Stimulated activated memory B cell treated with anti-CD40 and anti-IgM and Interleukin-4, amounts not matched to agents 10 μg/mL and 1 μg/mL and 100 μg/mL, for 72 hours (primary cell): ENCODE measurements at regions not wholly inside any gene's neighbourhood (a gene's known extent, or its start where the extent isn't known, plus 50 kb on each side); places are given as distances from the start of the nearest gene placed in this dataset.

Source experiments
- ATAC-seq: fragments of 150-1000 bp; cut with Tn5 transposase; 2 replicates; pipeline ENCODE4 v1.10.0; 2021
- H3K27ac Mint-ChIP-seq: one replicate; pipeline ENCODE4 v1.8.0; 2022; ENCODE audit warnings: mild to moderate bottlenecking, mixed read lengths
- H3K27me3 Mint-ChIP-seq: one replicate; pipeline ENCODE4 v1.8.0; 2022; ENCODE audit warnings: mixed read lengths
- H3K36me3 Mint-ChIP-seq: one replicate; pipeline ENCODE4 v1.8.0; 2022; ENCODE audit warnings: mixed read lengths
- H3K4me1 Mint-ChIP-seq: one replicate; pipeline ENCODE4 v1.8.0; 2022; ENCODE audit warnings: mixed read lengths
- H3K4me3 Mint-ChIP-seq: one replicate; pipeline ENCODE4 v1.8.0; 2022; ENCODE audit warnings: mild to moderate bottlenecking, moderate library complexity, mixed read lengths
- H3K9me3 Mint-ChIP-seq: one replicate; pipeline ENCODE4 v1.8.0; 2022; ENCODE audit warnings: mixed read lengths

- no peak overlapping the region for H3K27ac Mint-ChIP-seq
- H3K27me3 Mint-ChIP-seq = no peaks in the 10 kb centered on the region
- H3K9me3 Mint-ChIP-seq = peaks cover 8% of the 10 kb centered on the region
- H3K4me3 Mint-ChIP-seq = no peak overlapping the region
- no peaks in the 10 kb centered on the region for H3K4me1 Mint-ChIP-seq
- ATAC-seq = no peak
- no peaks in the 10 kb centered on the region for H3K36me3 Mint-ChIP-seq
Observed at GRCh38 chr3:76940181-76940770, 99.6 kb upstream of the ROBO2 start.

DNA sequence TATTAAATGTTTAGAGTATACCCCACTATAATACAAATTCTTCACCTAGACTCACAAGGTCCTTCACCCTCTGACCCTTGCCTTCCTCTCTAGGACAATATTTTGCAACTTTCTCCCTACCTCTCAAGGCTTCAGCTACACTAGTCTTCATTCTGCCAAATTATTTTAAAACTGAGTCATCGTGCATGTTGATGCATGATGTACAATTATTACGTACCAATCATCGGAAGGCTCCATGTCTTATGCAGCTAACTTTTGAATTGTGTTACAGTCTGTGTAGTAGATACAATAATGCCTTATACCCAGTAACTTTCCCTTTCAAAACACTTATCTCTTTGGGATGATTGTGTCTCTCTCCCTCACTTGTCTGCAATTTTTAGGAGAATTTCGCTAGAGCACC lies 98.5 kb upstream of the ROBO2 start:
- H3K36me3 Mint-ChIP-seq = no peaks in the 10 kb centered on the region
- H3K27ac Mint-ChIP-seq = no peak overlapping the region
- H3K4me3 Mint-ChIP-seq = no peak overlapping the region
- peaks cover 8% of the 10 kb centered on the region for H3K9me3 Mint-ChIP-seq
- no peak for ATAC-seq
- no peaks in the 10 kb centered on the region for H3K27me3 Mint-ChIP-seq
- H3K4me1 Mint-ChIP-seq = no peaks in the 10 kb centered on the region

DNA sequence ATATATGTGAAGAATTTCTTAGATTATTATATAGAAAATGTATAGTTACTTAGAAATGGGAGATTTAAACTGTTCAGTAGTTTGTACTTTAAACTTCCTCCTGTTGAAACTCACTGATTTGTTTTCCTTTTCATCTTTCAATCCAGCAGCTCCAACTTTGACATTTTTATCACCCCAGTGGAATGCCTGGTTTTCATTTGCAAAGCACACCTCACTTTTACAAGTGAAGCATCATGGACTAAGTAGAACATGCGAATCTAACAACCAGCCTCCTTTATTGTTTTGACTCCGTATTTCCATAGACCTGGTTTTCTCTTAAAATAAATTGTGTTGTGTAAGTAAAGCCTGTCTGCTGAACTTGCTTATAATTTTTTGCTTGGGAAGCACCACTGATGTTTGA lies 97.8 kb upstream of the ROBO2 start:
- H3K27ac Mint-ChIP-seq = no peak overlapping the region
- ATAC-seq = no peak
- H3K36me3 Mint-ChIP-seq = no peaks in the 10 kb centered on the region
- H3K4me1 Mint-ChIP-seq = no peaks in the 10 kb centered on the region
- H3K9me3 Mint-ChIP-seq = peaks cover 8% of the 10 kb centered on the region
- H3K4me3 Mint-ChIP-seq = no peak overlapping the region
- no peaks in the 10 kb centered on the region for H3K27me3 Mint-ChIP-seq

DNA sequence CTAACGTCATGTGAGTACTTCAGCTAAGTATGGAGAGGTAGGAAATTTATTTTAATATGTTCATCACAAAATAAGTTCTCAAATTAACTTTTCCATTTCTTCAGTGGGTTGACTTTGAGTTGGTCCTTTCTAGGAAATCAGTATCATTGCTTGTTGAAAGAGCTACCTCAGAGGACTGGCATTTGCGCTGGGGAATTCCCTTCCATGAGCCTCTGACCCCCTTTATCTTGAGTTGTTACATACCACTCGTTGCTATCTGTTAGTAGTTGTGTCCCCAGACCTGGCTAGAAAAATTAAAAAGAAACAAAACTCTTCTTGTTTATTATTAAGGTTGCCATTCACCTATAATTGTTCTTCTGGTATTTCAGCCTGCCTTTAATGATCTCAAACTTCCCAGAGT lies 96.8 kb upstream of the ROBO2 start:
- Mint-ChIP-seq H3K27ac (no peak overlapping the region), H3K4me1 (no peaks in the 10 kb centered on the region), H3K9me3 (peaks cover 8% of the 10 kb centered on the region), H3K27me3 (no peaks in the 10 kb centered on the region), H3K4me3 (no peak overlapping the region), H3K36me3 (no peaks in the 10 kb centered on the region)
- no peak for ATAC-seq

- no peaks in the 10 kb centered on the region for H3K36me3 Mint-ChIP-seq
- H3K9me3 Mint-ChIP-seq = peaks cover 5% of the 10 kb centered on the region
- no peaks in the 10 kb centered on the region for H3K27me3 Mint-ChIP-seq
- no peak overlapping the region for H3K4me3 Mint-ChIP-seq
- H3K4me1 Mint-ChIP-seq = no peaks in the 10 kb centered on the region
- H3K27ac Mint-ChIP-seq = no peak overlapping the region
- no peak for ATAC-seq
Observed at GRCh38 chr3:76943671-76944070, 96.2 kb upstream of the ROBO2 start.

GRCh38 chr3:76949033-76949432 lies 90.9 kb upstream of the ROBO2 start:
- H3K27me3 Mint-ChIP-seq = no peaks in the 10 kb centered on the region
- H3K36me3 Mint-ChIP-seq = no peaks in the 10 kb centered on the region

GRCh38 chr3:76949462-76949861 lies 90.4 kb upstream of the ROBO2 start:
- Mint-ChIP-seq H3K4me1 (no peaks in the 10 kb centered on the region), H3K36me3 (no peaks in the 10 kb centered on the region), H3K4me3 (no peak overlapping the region), H3K27me3 (no peaks in the 10 kb centered on the region), H3K9me3 (no peaks in the 10 kb centered on the region), H3K27ac (no peak overlapping the region)
- ATAC-seq = no peak

More at GRCh38 chr3:76949033-76949432, 90.9 kb upstream of the ROBO2 start:
- Mint-ChIP-seq H3K9me3 (no peaks in the 10 kb centered on the region), H3K27ac (no peak overlapping the region), H3K4me3 (no peak overlapping the region), H3K4me1 (no peaks in the 10 kb centered on the region)
- no peak for ATAC-seq

GRCh38 chr3:76950590-76950989 lies 89.3 kb upstream of the ROBO2 start:
- ATAC-seq = no peak
- no peaks in the 10 kb centered on the region for H3K4me1 Mint-ChIP-seq
- H3K9me3 Mint-ChIP-seq = no peaks in the 10 kb centered on the region
- H3K27me3 Mint-ChIP-seq = no peaks in the 10 kb centered on the region
- H3K27ac Mint-ChIP-seq = no peak overlapping the region
- H3K36me3 Mint-ChIP-seq = no peaks in the 10 kb centered on the region
- no peak overlapping the region for H3K4me3 Mint-ChIP-seq

DNA sequence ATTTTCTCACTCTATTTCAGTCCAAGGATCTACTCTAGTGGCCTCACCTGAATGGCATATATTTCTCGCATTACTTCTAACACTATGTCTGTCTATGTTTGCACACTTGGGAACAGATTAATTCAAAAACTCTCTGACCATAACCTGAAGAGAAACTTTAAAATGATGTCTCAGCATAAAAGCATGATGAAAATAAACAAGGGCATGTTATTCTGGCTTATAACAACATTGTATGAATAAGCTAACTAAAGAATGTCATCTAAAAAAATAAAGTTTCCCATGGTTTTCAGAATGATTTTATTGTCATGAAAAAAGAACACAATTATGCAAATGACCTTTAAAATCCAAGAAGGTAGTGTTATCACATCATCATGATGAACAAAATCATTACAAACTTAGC lies 85.5 kb upstream of the ROBO2 start:
- Mint-ChIP-seq H3K36me3 (no peaks in the 10 kb centered on the region), H3K9me3 (no peaks in the 10 kb centered on the region), H3K4me1 (no peaks in the 10 kb centered on the region), H3K27ac (no peak overlapping the region), H3K27me3 (no peaks in the 10 kb centered on the region), H3K4me3 (no peak overlapping the region)
- ATAC-seq = no peak

DNA sequence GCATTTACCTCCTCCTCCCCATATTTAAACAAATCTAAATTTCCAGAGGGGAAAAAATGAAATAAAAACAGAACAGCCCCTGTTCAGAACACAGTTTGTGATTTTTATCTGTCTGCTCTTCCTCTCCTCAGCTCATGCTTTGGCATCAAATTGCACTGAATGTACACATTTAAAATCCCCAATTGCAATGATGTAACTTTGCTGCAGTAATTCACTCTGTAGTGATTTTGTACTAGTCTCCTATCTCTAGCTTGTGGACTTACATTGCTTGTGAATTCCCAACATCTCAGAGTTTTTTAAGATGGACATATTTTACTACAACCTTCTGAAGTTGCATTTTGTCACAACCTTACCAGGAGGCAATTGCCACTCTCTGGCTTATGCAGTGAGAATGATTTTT lies 81.6 kb upstream of the ROBO2 start:
- Mint-ChIP-seq H3K4me1 (no peaks in the 10 kb centered on the region), H3K9me3 (no peaks in the 10 kb centered on the region), H3K27me3 (no peaks in the 10 kb centered on the region), H3K4me3 (no peak overlapping the region), H3K36me3 (no peaks in the 10 kb centered on the region), H3K27ac (no peak overlapping the region)
- ATAC-seq = no peak

- H3K27ac Mint-ChIP-seq = no peak overlapping the region
- H3K4me3 Mint-ChIP-seq = no peak overlapping the region
- H3K27me3 Mint-ChIP-seq = no peaks in the 10 kb centered on the region
- no peaks in the 10 kb centered on the region for H3K4me1 Mint-ChIP-seq
- H3K36me3 Mint-ChIP-seq = no peaks in the 10 kb centered on the region
- ATAC-seq = no peak
- no peaks in the 10 kb centered on the region for H3K9me3 Mint-ChIP-seq
Observed at GRCh38 chr3:76958861-76959260, 81.0 kb upstream of the ROBO2 start.

- Mint-ChIP-seq H3K36me3 (no peaks in the 10 kb centered on the region), H3K4me3 (no peak overlapping the region), H3K27ac (no peak overlapping the region), H3K9me3 (no peaks in the 10 kb centered on the region), H3K27me3 (no peaks in the 10 kb centered on the region), H3K4me1 (no peaks in the 10 kb centered on the region)
- no peak for ATAC-seq
Observed at GRCh38 chr3:76961284-76961683, 78.6 kb upstream of the ROBO2 start.

- H3K36me3 Mint-ChIP-seq = no peaks in the 10 kb centered on the region
- H3K27ac Mint-ChIP-seq = no peak overlapping the region
- H3K9me3 Mint-ChIP-seq = peaks cover 5% of the 10 kb centered on the region
- H3K4me1 Mint-ChIP-seq = no peaks in the 10 kb centered on the region
- no peak overlapping the region for H3K4me3 Mint-ChIP-seq
- no peaks in the 10 kb centered on the region for H3K27me3 Mint-ChIP-seq
- no peak for ATAC-seq
Observed at GRCh38 chr3:76965122-76965725, 74.7 kb upstream of the ROBO2 start.

DNA sequence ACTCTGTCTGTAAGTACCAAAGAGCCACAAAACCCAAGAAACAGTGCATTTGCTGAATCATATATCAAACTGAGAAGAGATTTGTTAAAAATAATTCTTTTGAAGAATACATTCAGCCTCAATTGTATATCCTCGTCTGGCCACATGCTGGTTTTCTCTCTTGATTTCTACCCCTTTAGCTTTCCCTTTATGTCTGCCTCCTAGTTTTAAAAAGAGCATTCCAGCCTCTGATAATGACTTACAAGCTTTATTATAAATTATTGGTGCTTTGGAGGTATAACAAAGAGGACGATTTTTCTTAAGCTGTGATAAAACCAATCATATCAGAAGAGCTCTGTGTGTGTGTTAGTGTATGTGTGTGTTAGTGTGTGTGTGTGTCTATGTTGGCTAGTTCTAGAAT lies 70.4 kb upstream of the ROBO2 start:
- no peak for ATAC-seq
- no peak overlapping the region for H3K4me3 Mint-ChIP-seq

GRCh38 chr3:76969996-76970615 lies 69.8 kb upstream of the ROBO2 start:
- Mint-ChIP-seq H3K4me3 (no peak overlapping the region), H3K27ac (no peak overlapping the region), H3K9me3 (peaks cover 5% of the 10 kb centered on the region), H3K27me3 (no peaks in the 10 kb centered on the region), H3K36me3 (no peaks in the 10 kb centered on the region), H3K4me1 (no peaks in the 10 kb centered on the region)
- ATAC-seq = no peak

More for the DNA sequence above, 70.4 kb upstream of the ROBO2 start:
- Mint-ChIP-seq H3K27ac (no peak overlapping the region), H3K9me3 (peaks cover 5% of the 10 kb centered on the region), H3K27me3 (no peaks in the 10 kb centered on the region), H3K4me1 (no peaks in the 10 kb centered on the region), H3K36me3 (no peaks in the 10 kb centered on the region)

DNA sequence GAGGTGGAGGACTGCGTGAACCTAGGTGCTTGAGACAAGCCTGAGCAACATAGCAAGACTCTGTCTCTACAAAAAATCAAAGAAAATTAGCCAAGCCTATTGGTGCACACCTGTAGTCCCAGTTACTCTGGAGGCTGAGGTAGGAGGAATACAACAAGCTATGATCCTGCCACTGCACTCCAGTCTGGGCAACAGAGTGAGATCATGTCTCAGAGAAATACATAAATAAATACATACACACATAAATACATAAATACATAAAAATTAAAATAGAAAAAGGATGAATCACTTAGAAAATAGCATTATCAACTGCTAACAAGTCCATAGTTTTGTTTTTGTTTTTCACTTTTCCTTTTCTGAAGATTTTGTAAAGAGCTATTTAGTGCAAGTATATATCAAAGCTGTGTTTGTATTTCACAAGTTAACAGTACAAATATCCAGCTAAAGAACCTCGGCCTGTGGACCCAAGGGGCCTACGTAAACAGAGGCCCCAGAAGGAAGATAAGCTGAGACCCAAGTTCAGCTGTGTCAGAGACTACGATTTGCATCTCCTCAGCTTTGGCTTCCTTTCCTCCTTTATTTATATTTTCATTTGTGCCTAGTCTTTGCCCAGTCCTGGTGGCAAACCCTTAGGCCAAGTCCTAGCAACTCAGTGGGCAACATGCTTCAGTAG lies 67.1 kb upstream of the ROBO2 start:
- Mint-ChIP-seq H3K36me3 (no peaks in the 10 kb centered on the region), H3K27ac (no peak overlapping the region), H3K27me3 (no peaks in the 10 kb centered on the region), H3K9me3 (peaks cover 3% of the 10 kb centered on the region), H3K4me1 (no peaks in the 10 kb centered on the region), H3K4me3 (no peak overlapping the region)
- no peak for ATAC-seq
